ENCODE measurements at regions not wholly inside any gene's neighbourhood (a gene's known extent, or its start where the extent isn't known, plus 50 kb on each side); places are given as distances from the start of the nearest gene placed in this dataset.

DNA sequence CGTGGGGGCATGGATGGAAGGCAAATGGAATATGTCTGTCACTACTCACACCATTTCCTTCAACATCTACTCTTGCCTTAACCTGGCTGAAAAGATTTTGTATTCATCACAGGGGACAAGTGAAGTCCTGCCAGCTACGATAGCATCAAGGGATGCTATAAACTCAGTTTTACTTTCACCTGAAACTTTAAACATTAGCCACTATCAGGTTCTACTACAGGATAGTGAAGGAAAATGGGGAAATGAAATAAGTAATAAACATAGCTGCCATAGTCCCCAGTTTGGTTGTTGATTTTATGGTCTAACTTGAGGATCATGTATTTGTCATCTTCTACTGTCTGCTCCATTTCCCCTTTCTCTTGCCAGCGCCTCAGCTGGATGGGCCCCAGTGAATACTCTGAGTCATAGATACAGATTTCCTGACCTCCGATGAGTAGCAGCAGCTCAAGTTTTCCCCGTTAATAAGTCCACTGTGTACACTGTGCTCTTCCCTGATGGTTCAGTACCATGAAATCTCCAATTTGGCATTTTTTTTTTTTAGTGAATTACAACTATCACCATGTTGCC, 338.2 kb upstream of the SLCO3A1 start:
- no peak for TF ChIP-seq EZH2 (IDR thresholded peaks at IDR 0.05; ENCODE audit: borderline replicate concordance)
- TF ChIP-seq, protein P1, sequence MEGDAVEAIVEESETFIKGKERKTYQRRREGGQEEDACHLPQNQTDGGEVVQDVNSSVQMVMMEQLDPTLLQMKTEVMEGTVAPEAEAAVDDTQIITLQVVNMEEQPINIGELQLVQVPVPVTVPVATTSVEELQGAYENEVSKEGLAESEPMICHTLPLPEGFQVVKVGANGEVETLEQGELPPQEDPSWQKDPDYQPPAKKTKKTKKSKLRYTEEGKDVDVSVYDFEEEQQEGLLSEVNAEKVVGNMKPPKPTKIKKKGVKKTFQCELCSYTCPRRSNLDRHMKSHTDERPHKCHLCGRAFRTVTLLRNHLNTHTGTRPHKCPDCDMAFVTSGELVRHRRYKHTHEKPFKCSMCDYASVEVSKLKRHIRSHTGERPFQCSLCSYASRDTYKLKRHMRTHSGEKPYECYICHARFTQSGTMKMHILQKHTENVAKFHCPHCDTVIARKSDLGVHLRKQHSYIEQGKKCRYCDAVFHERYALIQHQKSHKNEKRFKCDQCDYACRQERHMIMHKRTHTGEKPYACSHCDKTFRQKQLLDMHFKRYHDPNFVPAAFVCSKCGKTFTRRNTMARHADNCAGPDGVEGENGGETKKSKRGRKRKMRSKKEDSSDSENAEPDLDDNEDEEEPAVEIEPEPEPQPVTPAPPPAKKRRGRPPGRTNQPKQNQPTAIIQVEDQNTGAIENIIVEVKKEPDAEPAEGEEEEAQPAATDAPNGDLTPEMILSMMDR (IDR thresholded peaks at IDR 0.05; ENCODE audit: poor library complexity), result no peak

Measured in hepatocyte (in vitro differentiated cells).